Aorta (tissue), 5 donors: ENCODE measurements at regions not wholly inside any gene's neighbourhood (a gene's known extent, or its start where the extent isn't known, plus 50 kb on each side); places are given as distances from the start of the nearest gene placed in this dataset.

Experiments
- ATAC-seq: fragments of 200-7000 bp; cut with Tn5 transposase; one replicate; pipeline ENCODE4 v1.9.1; 2022; ENCODE audit warnings: moderate library complexity; ENCODE audit not compliant: low FRiP score
- DNase-seq, 2 donors: peaks; one replicate each; pipeline ENCODE4 v3.0.0-alpha.2; 2020
- H3K27ac ChIP-seq, 2 donors: one replicate each; pipeline ENCODE4 v1.5.1; 2013; ENCODE audit warnings: low read length in 2 of 2, mild to moderate bottlenecking in 2 of 2, moderate library complexity in 2 of 2, control low read depth in 1 of 2, inconsistent platforms in 1 of 2, low read depth in 1 of 2
- H3K27me3 ChIP-seq, 2 donors: one replicate each; pipeline ENCODE4 v1.6.1; 2013; ENCODE audit warnings: control low read depth in 1 of 2, low read length in 1 of 2, mild to moderate bottlenecking in 1 of 2, moderate library complexity in 1 of 2; ENCODE audit not compliant: insufficient read depth in 2 of 2, control insufficient read depth in 1 of 2
- H3K36me3 ChIP-seq, 2 donors: one replicate each; pipeline ENCODE4 v1.6.1; 2013; ENCODE audit warnings: control low read depth in 1 of 2, low read length in 1 of 2, mild to moderate bottlenecking in 1 of 2; ENCODE audit not compliant: insufficient read depth in 2 of 2, control insufficient read depth in 1 of 2
- H3K4me1 ChIP-seq, 2 donors: one replicate each; pipeline ENCODE4 v1.6.1; 2013; ENCODE audit warnings: low read length in 2 of 2, control low read depth in 1 of 2, mild to moderate bottlenecking in 1 of 2, moderate library complexity in 1 of 2; ENCODE audit not compliant: insufficient read depth in 2 of 2, control insufficient read depth in 1 of 2
- H3K4me3 ChIP-seq, 2 donors: one replicate each; pipeline ENCODE4 v1.5.1; 2013; ENCODE audit warnings: low read length in 2 of 2, control low read depth in 1 of 2, mild to moderate bottlenecking in 1 of 2
- H3K9me3 ChIP-seq: one replicate; pipeline ENCODE4 v1.6.1; 2013; ENCODE audit warnings: mild to moderate bottlenecking, low read length; ENCODE audit not compliant: control insufficient read depth
- WGBS, 2 donors: extraction: QIAGEN DNeasy Blood & Tissue Kit; methylation state at CpG; one replicate each; pipeline ENCODE4 v1.1.7; 2013; 5-methylcytosine and 5-hydroxymethylcytosine counted together
- intact Hi-C, 2 donors: fragments of 100-400 bp; cut with DNase I; formaldehyde crosslinking; loops; one replicate each; pipeline versions ENCODE4 v1.14.2 to v1.15.0; 2022
- donor health status: healthy with polysubstance abuse.
- donor health status: Bipolar disorder and iron deficiency.
- donor health status: DM: no; HTN: no; CAD: no.
- donor health status: DM: no; HTN: no; CAD: no.
- donor health status: DM: yes; HTN: yes; CAD: no.

DNA sequence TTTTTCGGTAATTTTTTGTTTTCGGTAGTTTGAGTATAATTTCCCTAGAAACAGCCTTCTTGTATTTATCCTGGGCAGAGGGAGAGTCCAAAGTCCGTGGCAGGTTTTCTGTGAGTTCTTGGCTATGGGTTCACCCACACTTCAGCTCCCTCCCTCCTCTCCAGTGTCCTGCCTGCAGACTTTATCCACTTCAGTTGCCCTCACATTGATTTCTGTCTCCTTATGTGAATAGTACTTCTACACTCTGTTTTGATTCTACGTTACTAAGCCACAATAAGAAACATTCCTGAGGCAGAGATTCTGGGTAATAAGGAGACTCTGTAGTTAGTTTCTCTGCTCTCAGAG lies 868.6 kb downstream of the METTL15 start:
- Histone ChIP-seq H3K9me3 (no peaks in the 10 kb centered on the region), H3K27me3 (no peaks in the 10 kb centered on the region), H3K36me3 (no peaks in the 10 kb centered on the region), H3K4me1 (no peaks in the 10 kb centered on the region), H3K27ac (no peak overlapping the region), H3K4me3 (no peak overlapping the region)
- no peak for DNase-seq
- ATAC-seq: no peak
- intact Hi-C loops: no loop called here
- WGBS, 2 donors: 71 to 78% methylated on average over 4 of the region's 4 CpGs

DNA sequence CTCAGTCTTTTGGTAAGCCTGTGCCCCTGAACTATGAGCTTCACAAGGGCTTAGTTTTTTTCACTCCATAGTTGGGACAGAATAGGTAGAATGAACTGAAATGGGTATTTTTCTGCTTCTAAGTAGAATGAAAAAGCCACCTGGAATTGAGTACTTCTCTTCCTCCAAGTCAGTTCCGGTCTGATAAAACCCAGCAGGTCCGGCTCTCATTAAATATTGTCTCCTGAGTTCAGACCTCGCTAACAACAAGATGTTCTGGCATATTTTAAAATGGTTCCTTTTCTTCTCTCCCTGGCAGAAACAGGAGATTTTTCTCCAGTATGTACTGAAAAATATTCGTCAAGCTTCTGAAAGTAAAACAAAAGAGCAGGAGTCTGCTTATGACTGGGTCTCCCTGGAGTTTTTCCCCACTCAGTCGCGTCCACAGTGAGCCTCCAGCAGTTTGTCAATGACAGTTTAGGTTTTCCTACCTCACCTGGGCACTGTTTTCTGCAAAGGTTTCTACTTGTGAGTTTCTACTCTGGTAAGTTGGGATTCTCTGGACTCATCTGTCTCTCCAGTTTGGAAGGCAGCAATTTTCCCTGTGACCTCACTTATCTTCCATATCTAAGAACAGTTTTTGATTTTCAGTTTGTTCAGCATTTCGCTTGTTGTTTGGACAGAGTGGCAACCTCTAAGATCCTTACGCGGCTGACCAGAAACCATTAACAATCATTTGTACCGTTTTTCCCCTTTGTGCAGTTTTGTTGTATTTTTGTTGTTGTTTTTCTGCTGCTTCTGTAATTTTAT lies 868.0 kb downstream of the METTL15 start:
- no peak overlapping the region for H3K27ac ChIP-seq
- H3K4me1 ChIP-seq: no peaks in the 10 kb centered on the region
- H3K36me3 ChIP-seq: no peaks in the 10 kb centered on the region
- ATAC-seq (no peak), DNase-seq (no peak)
- no peak overlapping the region for H3K4me3 ChIP-seq
- H3K27me3 ChIP-seq: no peaks in the 10 kb centered on the region
- 73 to 74% methylated on average over 10 of the region's 10 CpGs for WGBS, 2 donors
- intact Hi-C loops: no loop called here
- no peaks in the 10 kb centered on the region for H3K9me3 ChIP-seq

DNA sequence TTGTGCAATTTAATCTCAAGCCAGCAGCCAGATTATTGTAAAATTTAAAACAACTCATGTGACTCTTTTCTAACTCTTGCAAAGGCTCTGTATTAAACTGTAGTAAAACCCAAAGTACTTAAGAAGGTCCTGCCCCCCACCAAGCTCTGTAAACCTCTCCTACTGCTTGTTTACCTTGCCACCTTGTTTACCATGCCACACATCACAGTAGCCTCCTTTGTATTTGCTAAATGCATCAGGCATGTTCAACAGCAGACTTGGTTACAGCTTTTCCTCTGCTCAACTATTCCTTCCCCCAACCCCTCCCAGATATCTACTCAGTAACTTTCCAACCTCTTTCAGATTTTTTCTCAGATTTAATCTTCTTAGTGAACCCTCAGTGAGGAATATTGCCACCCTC lies 861.6 kb downstream of the METTL15 start:
- Histone ChIP-seq H3K4me3 (no peak overlapping the region), H3K36me3 (no peaks in the 10 kb centered on the region), H3K27me3 (no peaks in the 10 kb centered on the region), H3K9me3 (no peaks in the 10 kb centered on the region), H3K27ac (no peak overlapping the region), H3K4me1 (no peaks in the 10 kb centered on the region)
- DNase-seq: no peak
- intact Hi-C loops: no loop called here
- ATAC-seq: no peak

DNA sequence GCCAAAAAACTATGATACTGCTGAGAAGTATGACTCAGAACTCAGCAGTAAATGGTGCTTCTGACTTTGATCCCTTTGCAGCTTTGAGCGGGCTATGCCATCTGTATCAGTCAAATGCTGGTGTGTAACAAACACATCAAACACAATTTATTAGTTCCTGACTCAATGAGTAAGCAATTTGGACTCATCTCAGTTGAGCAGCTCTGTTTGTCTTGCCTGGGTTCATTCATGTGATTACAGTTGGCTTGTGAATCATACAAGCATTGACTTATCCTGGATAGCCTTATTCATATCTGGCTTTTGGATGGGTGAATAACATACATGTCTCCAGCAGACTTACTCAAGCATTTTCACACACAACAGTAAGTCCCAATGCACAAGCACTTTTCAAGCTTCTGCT lies 858.8 kb downstream of the METTL15 start:
- ATAC-seq: no peak
- Histone ChIP-seq H3K27me3 (no peaks in the 10 kb centered on the region), H3K36me3 (no peaks in the 10 kb centered on the region), H3K9me3 (no peaks in the 10 kb centered on the region), H3K4me3 (no peak overlapping the region), H3K27ac (no peak overlapping the region), H3K4me1 (no peaks in the 10 kb centered on the region)
- no peak for DNase-seq
- 81 to 96% methylated on average over 1 of the region's 1 CpG for WGBS, 2 donors
- intact Hi-C loops: no loop called here

DNA sequence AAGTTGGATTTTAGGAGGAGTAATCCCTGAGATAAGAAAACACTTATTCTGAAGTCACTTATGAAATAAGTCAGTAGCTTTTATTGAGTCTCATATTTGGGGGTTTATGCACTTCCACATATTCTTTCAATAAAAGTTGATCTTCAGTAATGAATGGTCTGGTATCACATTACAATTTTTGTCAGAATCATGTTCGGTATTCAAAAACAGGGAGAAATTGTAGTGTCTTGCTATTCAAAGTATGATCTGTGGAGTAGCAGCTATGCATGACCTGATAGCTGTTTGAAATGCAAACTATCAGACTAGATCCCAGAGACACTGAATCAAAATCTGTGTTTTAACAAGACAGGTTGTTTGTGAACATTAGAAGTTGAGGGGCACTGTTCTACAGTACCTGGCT lies 857.6 kb downstream of the METTL15 start:
- no peaks in the 10 kb centered on the region for H3K36me3 ChIP-seq
- intact Hi-C loops: no loop called here
- H3K27ac ChIP-seq: no peak overlapping the region
- WGBS, 2 donors: 83 to 89% methylated on average over 1 of the region's 1 CpG
- H3K27me3 ChIP-seq: no peaks in the 10 kb centered on the region
- no peak for ATAC-seq
- no peak for DNase-seq
- no peaks in the 10 kb centered on the region for H3K4me1 ChIP-seq
- H3K9me3 ChIP-seq: no peaks in the 10 kb centered on the region
- H3K4me3 ChIP-seq: no peak overlapping the region

DNA sequence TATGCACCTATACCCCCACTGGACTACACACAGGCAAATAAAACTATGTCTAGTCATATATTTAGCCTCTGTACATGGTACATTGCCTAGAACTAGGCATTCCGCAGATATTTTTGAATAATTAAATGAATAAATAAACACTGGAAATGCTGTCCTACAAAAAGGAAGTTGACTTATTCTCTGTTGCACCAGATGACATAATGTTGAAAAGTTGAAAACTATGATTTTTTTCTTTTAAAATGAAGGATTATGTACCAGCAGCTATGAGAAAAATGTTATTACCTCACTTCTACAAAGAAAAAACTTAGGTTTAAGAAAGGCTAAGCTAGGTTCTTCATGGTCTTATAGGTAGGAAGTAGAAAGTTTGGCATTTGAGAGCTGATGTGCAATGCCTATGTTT lies 856.6 kb downstream of the METTL15 start:
- no peaks in the 10 kb centered on the region for H3K27me3 ChIP-seq
- no peak overlapping the region for H3K27ac ChIP-seq
- H3K9me3 ChIP-seq: no peaks in the 10 kb centered on the region
- H3K4me1 ChIP-seq: no peaks in the 10 kb centered on the region
- DNase-seq (no peak), ATAC-seq (no peak)
- 5% methylated on average over 1 of the region's 1 CpG for WGBS, 2 donors
- H3K4me3 ChIP-seq: no peak overlapping the region
- H3K36me3 ChIP-seq: no peaks in the 10 kb centered on the region
- intact Hi-C loops: no loop called here

DNA sequence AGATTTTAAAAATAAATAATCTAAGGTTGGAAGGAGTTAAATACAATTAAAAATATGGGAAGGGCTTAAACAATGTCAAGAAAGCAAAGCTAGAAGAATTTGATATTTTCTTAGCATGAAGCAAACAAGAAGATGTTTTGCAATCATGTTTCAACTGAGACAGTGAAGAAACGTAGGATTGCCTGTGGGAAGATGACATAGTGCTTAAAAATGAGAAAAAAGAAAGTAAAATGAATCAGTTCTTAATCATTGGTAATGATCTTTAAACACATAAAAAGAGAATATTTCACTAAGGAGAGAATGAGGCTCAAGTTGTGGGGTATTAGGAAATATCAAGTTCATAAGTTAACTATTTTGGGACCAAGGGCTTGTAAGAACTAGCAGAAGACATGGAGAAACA lies 855.0 kb downstream of the METTL15 start:
- Histone ChIP-seq H3K4me3 (no peak overlapping the region), H3K27ac (no peak overlapping the region), H3K4me1 (no peaks in the 10 kb centered on the region), H3K27me3 (no peaks in the 10 kb centered on the region), H3K9me3 (no peaks in the 10 kb centered on the region), H3K36me3 (no peaks in the 10 kb centered on the region)
- no peak for ATAC-seq
- WGBS, 2 donors: 69 to 73% methylated on average over 1 of the region's 1 CpG
- DNase-seq: no peak
- intact Hi-C loops: no loop called here

DNA sequence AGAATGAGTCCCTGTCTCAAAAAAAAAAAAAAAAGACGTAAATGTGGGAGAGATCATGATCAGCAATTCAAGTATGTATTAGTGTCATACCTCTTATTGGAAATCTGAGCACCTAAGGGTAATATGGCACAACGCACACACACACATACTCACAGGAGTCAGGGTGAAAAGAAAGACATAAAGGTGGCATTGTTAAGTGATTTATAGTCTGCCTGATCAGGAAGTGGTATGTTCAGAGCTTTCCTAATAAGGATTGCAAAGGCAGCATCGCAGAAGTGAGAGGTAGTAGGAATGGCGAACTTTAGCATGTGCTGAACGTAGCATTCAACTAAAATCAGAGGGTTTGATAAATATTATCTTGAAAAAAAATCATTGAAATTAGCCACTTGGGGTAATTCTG lies 854.3 kb downstream of the METTL15 start:
- Histone ChIP-seq H3K9me3 (no peaks in the 10 kb centered on the region), H3K27ac (no peak overlapping the region), H3K4me3 (no peak overlapping the region), H3K4me1 (no peaks in the 10 kb centered on the region), H3K27me3 (no peaks in the 10 kb centered on the region), H3K36me3 (no peaks in the 10 kb centered on the region)
- WGBS, 2 donors: 79 to 92% methylated on average over 5 of the region's 5 CpGs
- no peak for DNase-seq
- intact Hi-C loops: no loop called here
- ATAC-seq: no peak

DNA sequence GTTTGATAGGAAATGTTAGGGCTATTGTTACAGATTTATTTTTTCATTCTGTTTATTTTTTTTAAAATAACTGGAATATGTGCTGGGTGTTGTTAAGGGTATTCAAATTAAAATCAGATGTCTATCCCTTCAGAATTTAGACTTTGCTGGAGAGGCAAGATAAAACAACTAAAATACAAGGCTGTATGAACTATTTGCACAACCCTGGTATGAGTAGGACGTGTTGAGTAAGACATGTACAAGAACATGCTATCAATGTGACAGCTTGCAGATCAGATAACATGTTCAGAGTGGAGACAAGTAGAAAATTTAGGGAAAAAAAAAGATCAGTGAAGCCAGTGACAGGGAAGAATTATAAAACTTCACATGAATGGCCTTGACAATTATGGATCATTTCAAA lies 853.5 kb downstream of the METTL15 start:
- Histone ChIP-seq H3K9me3 (no peaks in the 10 kb centered on the region), H3K36me3 (no peaks in the 10 kb centered on the region), H3K27ac (no peak overlapping the region), H3K27me3 (no peaks in the 10 kb centered on the region), H3K4me1 (no peaks in the 10 kb centered on the region), H3K4me3 (no peak overlapping the region)
- WGBS, 2 donors: 46 to 68% methylated on average over 1 of the region's 1 CpG
- DNase-seq: no peak
- intact Hi-C loops: no loop called here
- no peak for ATAC-seq
